ENCODE measurements at regions not wholly inside any gene's neighbourhood (a gene's known extent, or its start where the extent isn't known, plus 50 kb on each side); places are given as distances from the start of the nearest gene placed in this dataset.

DNA sequence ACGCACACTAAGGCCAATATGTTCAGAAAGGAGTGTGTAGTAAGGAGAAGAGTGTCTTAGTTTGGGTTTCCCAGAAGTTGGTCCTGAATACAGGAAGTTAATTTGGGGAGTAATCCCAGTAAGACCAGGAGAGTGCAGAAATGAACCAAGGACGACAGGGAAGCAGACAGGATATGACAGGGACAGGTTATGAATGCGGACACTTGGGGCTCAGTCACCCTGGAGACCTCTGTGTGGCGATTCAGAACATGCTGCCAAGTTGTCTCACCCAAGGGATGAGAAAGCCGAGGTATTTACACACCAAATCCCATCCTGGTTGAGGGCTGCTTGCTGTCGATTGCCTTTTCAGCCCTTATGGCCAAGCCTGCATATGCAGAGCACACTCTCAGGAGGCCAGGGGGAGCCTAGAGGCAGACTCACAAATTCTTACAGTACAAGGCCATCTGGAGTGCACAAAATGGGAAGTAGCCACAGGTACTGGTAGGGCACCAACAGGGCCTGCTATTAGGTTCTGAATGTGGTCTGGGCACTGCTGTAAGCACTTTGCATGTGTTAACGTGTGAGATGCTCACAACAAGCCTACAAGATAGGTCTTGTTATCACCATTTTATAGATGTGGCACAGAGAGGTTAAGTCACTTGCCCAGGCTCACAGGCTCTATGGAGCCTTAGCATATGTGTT, 233.1 kb upstream of the ANKRD55 start:
- TF ChIP-seq, protein P1, sequence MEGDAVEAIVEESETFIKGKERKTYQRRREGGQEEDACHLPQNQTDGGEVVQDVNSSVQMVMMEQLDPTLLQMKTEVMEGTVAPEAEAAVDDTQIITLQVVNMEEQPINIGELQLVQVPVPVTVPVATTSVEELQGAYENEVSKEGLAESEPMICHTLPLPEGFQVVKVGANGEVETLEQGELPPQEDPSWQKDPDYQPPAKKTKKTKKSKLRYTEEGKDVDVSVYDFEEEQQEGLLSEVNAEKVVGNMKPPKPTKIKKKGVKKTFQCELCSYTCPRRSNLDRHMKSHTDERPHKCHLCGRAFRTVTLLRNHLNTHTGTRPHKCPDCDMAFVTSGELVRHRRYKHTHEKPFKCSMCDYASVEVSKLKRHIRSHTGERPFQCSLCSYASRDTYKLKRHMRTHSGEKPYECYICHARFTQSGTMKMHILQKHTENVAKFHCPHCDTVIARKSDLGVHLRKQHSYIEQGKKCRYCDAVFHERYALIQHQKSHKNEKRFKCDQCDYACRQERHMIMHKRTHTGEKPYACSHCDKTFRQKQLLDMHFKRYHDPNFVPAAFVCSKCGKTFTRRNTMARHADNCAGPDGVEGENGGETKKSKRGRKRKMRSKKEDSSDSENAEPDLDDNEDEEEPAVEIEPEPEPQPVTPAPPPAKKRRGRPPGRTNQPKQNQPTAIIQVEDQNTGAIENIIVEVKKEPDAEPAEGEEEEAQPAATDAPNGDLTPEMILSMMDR (IDR thresholded peaks at IDR 0.05; ENCODE audit: low read depth, low read length) = no peak
- TF ChIP-seq POLR2A (IDR thresholded peaks at IDR 0.05; ENCODE audit: extremely low read depth, insufficient read length) = no peak
